Breast epithelium (tissue), 4 donors: ENCODE measurements at regions not wholly inside any gene's neighbourhood (a gene's known extent, or its start where the extent isn't known, plus 50 kb on each side); places are given as distances from the start of the nearest gene placed in this dataset.

Experiments used
- DNase-seq, 2 donors: peaks; one replicate each; pipeline ENCODE4 v3.0.0-alpha.2; 2019; ENCODE audit warnings: low spot score in 2 of 2
- H3K27ac ChIP-seq, 2 donors: fragments of 200-600 bp; sonication (generic) in 1 of 2; one replicate each; pipeline ENCODE4 v1.5.1; 2016 to 2019; ENCODE audit warnings: mild to moderate bottlenecking in 1 of 2
- H3K27me3 ChIP-seq, 2 donors: fragments of 200-600 bp; sonication (generic) in 1 of 2; one replicate each; pipeline versions ENCODE4 v1.5.1 to v1.6.0; 2017 to 2019; ENCODE audit warnings: control low read depth in 1 of 2, mild to moderate bottlenecking in 1 of 2
- H3K36me3 ChIP-seq: fragments of 200-600 bp; one replicate; pipeline ENCODE4 v1.5.1; 2019
- H3K4me1 ChIP-seq, 2 donors: fragments of 200-600 bp; sonication (generic); one replicate each; pipeline ENCODE4 v1.5.1; 2016 to 2019; ENCODE audit warnings: control low read depth in 1 of 2
- H3K4me3 ChIP-seq, 3 donors: fragments of 200-600 bp; sonication (generic); 1 replicate in 2 of 3; 2 replicates in 1 of 3; pipeline ENCODE4 v1.5.1; 2016 to 2019; ENCODE audit warnings: mild to moderate bottlenecking in 3 of 3, moderate library complexity in 2 of 3
- H3K9me3 ChIP-seq, 2 donors: fragments of 200-600 bp; sonication (generic) in 1 of 2; one replicate each; pipeline ENCODE4 v1.5.1; 2016 to 2019; ENCODE audit warnings: control low read depth in 1 of 2
- POLR2A ChIP-seq: fragments of 450-650 bp; IDR thresholded peaks from one replicate; pipeline ENCODE4 v1.6.1; 2016; ENCODE audit warnings: antibody characterized with exemption, mild to moderate bottlenecking, moderate library complexity
- POLR2AphosphoS5 ChIP-seq, 3 donors: sonication (generic); formaldehyde crosslinking; IDR thresholded peaks; one replicate each; pipeline ENCODE4 v1.6.1; 2017; ENCODE audit warnings: antibody characterized with exemption in 3 of 3
- intact Hi-C: fragments of 100-400 bp; cut with DNase I; formaldehyde crosslinking; loops from one replicate; pipeline ENCODE4 v1.15.1; 2023; ENCODE audit warnings: low total_unique reads
- TF ChIP-seq, protein P1 (sequence below), 3 donors: fragments of 450-650 bp; IDR thresholded peaks; one replicate each; pipeline ENCODE4 v1.5.1; 2016 to 2017; ENCODE audit warnings: antibody characterized with exemption in 3 of 3, mild to moderate bottlenecking in 3 of 3, moderate library complexity in 3 of 3

DNA sequence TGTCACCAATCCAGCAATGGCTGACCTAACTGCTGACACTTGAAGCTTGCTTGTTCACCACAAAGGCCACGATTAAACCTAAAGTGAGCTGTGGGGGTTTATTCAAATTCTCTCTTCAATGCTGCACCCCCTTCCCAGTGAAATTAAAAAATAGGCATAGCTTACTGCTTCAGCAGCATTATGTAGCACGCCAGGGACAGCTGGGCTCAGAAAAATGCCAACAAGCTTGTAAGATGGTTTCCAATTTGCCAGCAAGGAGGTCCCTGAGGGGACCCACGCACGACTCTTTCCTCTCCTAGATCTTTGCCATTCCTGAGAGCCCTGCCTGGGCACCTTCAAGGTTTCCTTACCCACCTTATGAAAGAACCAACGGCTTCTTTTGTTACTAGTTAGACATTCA lies 113.5 kb upstream of the CDH4 start:
- no peak overlapping the region for H3K4me3 ChIP-seq
- H3K36me3 ChIP-seq: no peaks in the 10 kb centered on the region
- no peak for DNase-seq
- H3K27me3 ChIP-seq: no peaks in the 10 kb centered on the region
- H3K27ac ChIP-seq: no peak overlapping the region
- TF ChIP-seq, protein P1, sequence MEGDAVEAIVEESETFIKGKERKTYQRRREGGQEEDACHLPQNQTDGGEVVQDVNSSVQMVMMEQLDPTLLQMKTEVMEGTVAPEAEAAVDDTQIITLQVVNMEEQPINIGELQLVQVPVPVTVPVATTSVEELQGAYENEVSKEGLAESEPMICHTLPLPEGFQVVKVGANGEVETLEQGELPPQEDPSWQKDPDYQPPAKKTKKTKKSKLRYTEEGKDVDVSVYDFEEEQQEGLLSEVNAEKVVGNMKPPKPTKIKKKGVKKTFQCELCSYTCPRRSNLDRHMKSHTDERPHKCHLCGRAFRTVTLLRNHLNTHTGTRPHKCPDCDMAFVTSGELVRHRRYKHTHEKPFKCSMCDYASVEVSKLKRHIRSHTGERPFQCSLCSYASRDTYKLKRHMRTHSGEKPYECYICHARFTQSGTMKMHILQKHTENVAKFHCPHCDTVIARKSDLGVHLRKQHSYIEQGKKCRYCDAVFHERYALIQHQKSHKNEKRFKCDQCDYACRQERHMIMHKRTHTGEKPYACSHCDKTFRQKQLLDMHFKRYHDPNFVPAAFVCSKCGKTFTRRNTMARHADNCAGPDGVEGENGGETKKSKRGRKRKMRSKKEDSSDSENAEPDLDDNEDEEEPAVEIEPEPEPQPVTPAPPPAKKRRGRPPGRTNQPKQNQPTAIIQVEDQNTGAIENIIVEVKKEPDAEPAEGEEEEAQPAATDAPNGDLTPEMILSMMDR (IDR thresholded peaks at IDR 0.05): no peak
- no peak for TF ChIP-seq POLR2AphosphoS5 (IDR thresholded peaks at IDR 0.05)
- no peak for TF ChIP-seq POLR2A
- no peaks in the 10 kb centered on the region for H3K9me3 ChIP-seq
- intact Hi-C loops: no loop called here
- no peaks in the 10 kb centered on the region for H3K4me1 ChIP-seq

DNA sequence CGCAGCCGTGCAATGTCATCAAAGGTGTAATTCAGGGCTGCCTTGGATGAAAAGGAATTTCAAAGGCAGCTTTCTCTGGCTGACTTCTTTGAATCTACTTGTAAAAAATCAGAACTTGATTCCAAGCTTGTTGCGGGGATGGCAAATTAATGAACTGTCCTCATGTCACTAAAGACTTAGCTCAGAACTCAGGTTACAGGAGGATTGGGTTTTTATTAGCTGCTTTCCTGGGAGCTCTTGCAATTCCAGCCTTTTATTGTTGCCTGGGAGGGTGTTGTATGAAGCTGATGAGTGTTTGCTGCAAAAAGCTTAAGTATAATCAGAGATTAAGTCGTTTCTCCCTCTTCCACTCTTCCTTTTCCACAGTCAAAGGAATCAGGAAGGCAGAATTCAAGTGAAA lies 113.0 kb upstream of the CDH4 start:
- no peaks in the 10 kb centered on the region for H3K9me3 ChIP-seq
- no peak overlapping the region for H3K27ac ChIP-seq
- TF ChIP-seq POLR2A: no peak
- TF ChIP-seq POLR2AphosphoS5 (IDR thresholded peaks at IDR 0.05): no peak
- TF ChIP-seq, protein P1 (IDR thresholded peaks at IDR 0.05): no peak
- no peak for DNase-seq
- no peak overlapping the region for H3K4me3 ChIP-seq
- no peaks in the 10 kb centered on the region for H3K36me3 ChIP-seq
- H3K4me1 ChIP-seq: no peaks in the 10 kb centered on the region
- intact Hi-C loops: no loop called here
- no peaks in the 10 kb centered on the region for H3K27me3 ChIP-seq

DNA sequence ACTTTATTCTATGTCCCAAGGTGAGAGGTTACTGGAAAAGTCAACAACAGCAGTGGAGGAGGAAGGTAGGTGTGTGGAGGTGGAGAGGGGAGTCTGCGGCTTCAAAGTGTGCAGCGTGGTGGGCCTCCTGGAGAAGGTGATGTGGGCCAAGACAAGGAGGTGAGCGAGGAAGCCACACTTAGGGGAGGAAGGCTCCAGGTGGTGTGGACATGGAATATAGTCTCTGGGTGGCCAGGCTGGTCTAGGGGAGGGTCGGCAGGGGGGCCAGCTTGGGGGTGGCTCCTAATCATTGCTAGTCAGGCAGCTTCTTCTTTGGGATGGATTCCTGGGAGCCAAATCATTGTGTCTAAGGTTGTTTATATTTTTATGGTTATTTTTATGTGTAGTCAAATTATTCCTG lies 111.5 kb upstream of the CDH4 start:
- TF ChIP-seq POLR2A (no peak), POLR2AphosphoS5 (IDR thresholded peaks at IDR 0.05) (no peak)
- TF ChIP-seq, protein P1 (IDR thresholded peaks at IDR 0.05): no peak
- H3K27ac ChIP-seq: no peak overlapping the region
- H3K9me3 ChIP-seq: peaks cover 6% of the 10 kb centered on the region in 2 donors
- no peaks in the 10 kb centered on the region for H3K4me1 ChIP-seq
- H3K4me3 ChIP-seq: no peak overlapping the region
- no peaks in the 10 kb centered on the region for H3K36me3 ChIP-seq
- intact Hi-C loops: no loop called here
- H3K27me3 ChIP-seq: no peaks in the 10 kb centered on the region
- DNase-seq: no peak

DNA sequence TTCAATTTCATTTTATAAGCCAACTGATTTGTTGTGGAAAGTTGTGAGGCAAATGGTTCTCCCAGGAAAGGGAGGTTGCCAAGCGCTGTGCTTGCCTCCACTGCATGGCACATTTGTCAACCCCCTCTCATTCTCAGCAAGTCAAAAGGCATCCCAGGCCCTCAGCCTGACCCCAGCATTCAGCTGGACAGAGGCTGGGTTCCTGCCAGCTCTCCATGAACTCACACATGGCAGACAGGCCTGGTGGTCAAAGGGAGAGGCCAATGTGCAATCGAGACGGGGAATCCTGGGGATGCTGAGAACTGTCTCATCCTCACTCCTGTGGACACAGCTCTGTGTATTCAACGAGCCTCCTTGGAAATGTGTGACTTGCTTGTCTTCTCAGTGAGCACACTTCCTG lies 106.0 kb upstream of the CDH4 start:
- TF ChIP-seq, protein P1 (IDR thresholded peaks at IDR 0.05): no peak
- no peak for TF ChIP-seq POLR2A
- no peak for TF ChIP-seq POLR2AphosphoS5 (IDR thresholded peaks at IDR 0.05)
- no peaks in the 10 kb centered on the region for H3K4me1 ChIP-seq
- H3K4me3 ChIP-seq: no peak overlapping the region
- H3K36me3 ChIP-seq: no peaks in the 10 kb centered on the region
- H3K27ac ChIP-seq: no peak overlapping the region
- H3K9me3 ChIP-seq: peaks cover 6% of the 10 kb centered on the region in 2 donors
- DNase-seq: no peak
- intact Hi-C loops: no loop called here
- H3K27me3 ChIP-seq: no peaks in the 10 kb centered on the region

DNA sequence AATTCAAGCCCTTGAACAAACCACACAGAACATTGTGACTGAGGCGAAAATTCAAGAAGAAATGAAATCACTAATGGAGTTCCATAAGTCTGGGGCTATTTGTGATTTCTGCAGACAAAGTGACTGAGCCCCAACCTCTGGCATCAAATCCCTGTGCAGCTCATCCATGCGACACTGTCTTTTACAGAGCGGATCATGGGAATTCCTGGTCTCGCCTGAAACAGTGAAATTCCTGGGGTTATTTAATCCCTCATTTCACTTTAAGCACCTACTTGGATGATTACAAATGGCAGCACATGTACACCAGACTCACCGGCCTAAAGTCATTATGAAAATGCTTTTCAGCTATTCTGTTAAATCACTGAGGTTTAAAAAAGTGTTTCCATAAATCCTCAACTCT lies 102.4 kb upstream of the CDH4 start:
- Histone ChIP-seq H3K4me1 (no peaks in the 10 kb centered on the region), H3K27ac (no peak overlapping the region), H3K9me3 (peaks cover 6% of the 10 kb centered on the region in 2 donors), H3K27me3 (no peaks in the 10 kb centered on the region), H3K36me3 (no peaks in the 10 kb centered on the region), H3K4me3 (no peak overlapping the region)
- TF ChIP-seq, protein P1 (IDR thresholded peaks at IDR 0.05): no peak
- intact Hi-C loops: no loop called here
- no peak for DNase-seq
